Fibroblast of villous mesenchyme (primary cell): ENCODE measurements at regions not wholly inside any gene's neighbourhood (a gene's known extent, or its start where the extent isn't known, plus 50 kb on each side); places are given as distances from the start of the nearest gene placed in this dataset.

ENCODE experiments used
- DNase-seq: peaks from one replicate; pipeline ENCODE4 v3.0.0-alpha.2; 2010; ENCODE audit warnings: low read depth
- H3K4me3 ChIP-seq: 2 replicates; pipeline ENCODE4 v1.5.1; 2011; ENCODE audit warnings: low read depth, mild to moderate bottlenecking, low read length
- CTCF ChIP-seq: IDR thresholded peaks from 2 replicates; pipeline ENCODE4 v1.5.1; 2012; ENCODE audit warnings: low read depth, mild to moderate bottlenecking, low read length; ENCODE audit not compliant: insufficient read depth

DNA sequence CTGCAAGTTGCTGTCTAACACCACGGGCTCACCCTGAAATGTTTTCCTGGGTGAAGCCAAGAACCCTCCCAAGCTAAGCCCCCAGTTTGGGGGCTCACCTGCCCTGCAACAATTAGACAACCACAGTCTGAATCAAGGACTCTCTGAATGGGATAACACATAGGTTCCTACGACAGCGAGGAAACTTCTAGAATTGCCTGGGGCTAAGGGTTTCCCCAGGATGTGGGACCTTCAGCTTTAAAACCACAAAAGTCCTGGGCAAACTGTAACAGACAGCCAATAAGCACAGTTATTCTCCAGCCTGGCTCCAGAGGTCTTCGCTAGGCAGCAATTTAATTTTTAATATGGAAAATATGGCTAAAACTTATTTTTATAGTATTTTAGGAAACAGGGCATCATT lies 162.6 kb downstream of the PRKX start:
- no peak for TF ChIP-seq CTCF
- DNase-seq = no peak
- H3K4me3 ChIP-seq = no peak overlapping the region

DNA sequence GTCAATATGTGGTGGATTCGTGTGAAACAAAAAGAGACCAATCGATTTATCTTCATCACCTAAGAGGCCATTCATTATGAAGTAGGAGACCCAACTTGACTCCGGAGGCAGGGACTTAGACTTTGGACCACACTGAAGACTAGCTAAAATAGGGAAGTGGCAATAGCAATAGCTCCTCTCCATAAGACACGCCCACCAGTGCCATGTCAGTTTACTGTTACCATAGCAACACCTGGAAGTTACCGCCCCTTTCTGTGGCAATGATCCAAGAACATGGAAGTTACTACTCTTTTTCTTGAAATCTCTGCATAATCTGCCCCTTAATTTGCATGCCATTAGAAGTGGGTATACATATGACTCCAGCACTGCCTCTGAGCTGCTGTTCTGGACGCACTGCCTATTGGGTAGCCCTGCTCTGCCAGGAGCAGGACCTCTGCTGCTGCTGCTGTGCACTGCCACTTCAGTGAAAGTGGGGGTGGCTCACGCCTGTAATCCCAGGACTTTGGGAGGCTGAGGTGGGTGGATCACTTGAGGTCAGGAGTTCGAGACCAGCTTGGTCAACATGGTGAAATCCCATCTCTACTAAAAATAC lies 163.2 kb downstream of the PRKX start:
- H3K4me3 ChIP-seq = no peak overlapping the region
- TF ChIP-seq CTCF = no peak
- peak; percentile 39 for DNase-seq

DNA sequence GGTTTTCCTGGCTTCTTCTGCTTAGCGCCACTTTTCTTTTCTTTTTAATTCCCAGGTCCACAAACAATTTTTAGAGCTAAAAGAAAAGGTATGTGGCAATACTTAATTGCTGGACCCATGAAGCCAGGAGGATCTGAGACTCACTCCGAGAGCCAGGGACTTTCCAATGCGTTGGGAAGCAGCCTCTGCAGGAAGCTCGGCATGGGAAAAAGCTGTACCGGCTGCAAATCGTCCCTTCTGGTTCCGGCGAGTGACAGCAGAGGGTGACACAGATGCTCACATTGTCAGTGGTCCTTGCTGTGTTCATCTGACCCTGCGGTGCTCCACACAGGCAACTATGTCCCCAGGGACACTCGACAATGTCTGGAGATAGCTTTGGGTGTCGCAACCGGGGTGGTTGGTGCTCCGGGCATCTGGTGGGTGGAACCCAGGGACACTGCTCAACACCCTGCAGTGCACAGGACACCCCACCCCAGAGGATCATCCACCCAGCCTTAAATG lies 164.0 kb downstream of the PRKX start:
- H3K4me3 ChIP-seq = peak overlapping the region; percentile 46
- no peak for TF ChIP-seq CTCF
- DNase-seq = peak; percentile 68

- TF ChIP-seq CTCF = peak; percentile 46
- DNase-seq = peak; percentile 93
- peak overlapping the region; percentile 46 for H3K4me3 ChIP-seq
These were observed 164.6 kb downstream of the PRKX start for GRCh38 chrX:3548765-3549391.

DNA sequence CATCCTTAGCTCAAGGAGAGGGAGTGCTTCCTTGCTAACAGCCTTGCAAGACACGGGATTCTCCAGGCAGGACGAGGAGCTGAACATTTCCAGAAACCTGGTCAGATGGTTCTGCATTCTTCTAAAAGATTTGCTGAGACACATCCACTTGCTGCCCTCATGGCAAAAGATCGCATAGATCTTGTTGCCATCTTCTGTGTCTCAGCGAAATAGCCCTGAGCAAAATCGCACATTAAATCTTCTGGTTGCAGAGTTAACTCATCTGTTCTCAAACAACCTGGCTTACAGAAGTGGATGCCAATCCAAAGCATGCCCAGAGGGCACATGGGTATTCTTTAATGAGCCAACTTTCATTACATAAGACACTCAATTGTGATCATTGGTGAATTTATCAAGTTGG lies 167.5 kb downstream of the PRKX start:
- TF ChIP-seq CTCF = no peak
- no peak overlapping the region for H3K4me3 ChIP-seq
- no peak for DNase-seq

DNA sequence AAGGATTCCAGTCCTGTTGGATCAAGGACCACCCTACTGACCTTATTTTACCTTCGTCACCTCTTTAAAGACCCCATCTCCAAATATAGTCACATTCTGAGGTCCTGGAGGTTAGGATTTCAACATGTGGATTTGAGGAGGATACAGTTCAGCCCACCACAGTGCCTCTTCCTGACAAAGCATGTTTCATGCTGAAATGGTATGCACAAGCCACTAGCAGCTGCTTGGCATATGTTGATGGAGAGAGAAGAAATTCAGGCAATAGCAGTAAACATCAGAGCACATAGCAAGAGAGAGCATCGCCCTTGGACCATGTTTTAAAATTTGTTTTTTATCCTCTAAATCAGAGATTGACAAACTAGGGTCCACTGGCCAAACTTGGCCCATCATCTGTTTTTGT lies 172.1 kb downstream of the PRKX start:
- no peak for DNase-seq
- H3K4me3 ChIP-seq = no peak overlapping the region
- TF ChIP-seq CTCF = no peak
